ENCODE measurements at regions not wholly inside any gene's neighbourhood (a gene's known extent, or its start where the extent isn't known, plus 50 kb on each side); places are given as distances from the start of the nearest gene placed in this dataset.
A peak's percentile ranks its signal among the peaks of the same experiment; 100 is the strongest.

- DNase-seq: no peak
Measured at GRCh38 chr17:72343911-72344310, 223.1 kb downstream of the SOX9 start.

- DNase-seq: no peak
Measured at GRCh38 chr17:72344613-72345012, 223.8 kb downstream of the SOX9 start.

- no peak for DNase-seq
Measured at GRCh38 chr17:72345088-72345487, 224.3 kb downstream of the SOX9 start.

DNA sequence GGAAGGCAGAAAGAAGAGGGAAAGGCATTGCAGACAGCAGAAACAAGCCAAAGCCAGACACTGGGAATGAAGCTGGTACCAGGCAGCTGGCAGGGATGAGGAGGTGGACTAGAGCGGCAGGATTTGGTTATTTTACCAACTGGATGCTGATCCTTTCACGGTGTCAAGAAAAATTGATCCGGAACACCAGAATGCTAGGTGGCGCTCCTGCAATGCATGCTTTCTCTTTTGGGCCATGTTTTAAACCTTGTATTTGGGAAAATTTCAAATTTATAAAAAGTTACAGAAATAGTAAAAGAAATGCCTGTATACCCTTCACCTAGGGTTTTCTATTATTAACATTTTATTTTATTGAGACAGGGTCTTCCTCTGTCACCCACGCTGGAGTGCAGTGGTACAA lies 224.7 kb downstream of the SOX9 start:
- no peak for DNase-seq

DNA sequence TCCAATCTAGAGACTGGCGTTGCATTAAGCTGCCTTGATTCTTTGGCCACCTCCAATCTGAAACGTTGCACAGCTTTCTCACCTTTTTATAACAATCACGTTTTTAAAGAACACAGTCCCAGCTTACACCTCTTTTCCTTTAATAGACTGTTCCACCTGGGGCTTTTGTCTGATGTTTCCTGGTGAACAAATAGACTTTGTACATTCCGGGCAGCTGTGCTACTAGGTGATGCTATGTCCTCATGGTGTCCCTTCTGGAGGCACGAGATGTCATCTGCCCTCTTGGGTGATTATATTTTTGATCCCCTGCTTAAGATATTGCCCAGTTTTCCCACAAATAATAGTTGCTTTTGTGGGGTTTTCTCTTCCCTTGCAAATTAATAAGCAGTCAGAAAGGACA lies 225.5 kb downstream of the SOX9 start:
- no peak for DNase-seq

DNA sequence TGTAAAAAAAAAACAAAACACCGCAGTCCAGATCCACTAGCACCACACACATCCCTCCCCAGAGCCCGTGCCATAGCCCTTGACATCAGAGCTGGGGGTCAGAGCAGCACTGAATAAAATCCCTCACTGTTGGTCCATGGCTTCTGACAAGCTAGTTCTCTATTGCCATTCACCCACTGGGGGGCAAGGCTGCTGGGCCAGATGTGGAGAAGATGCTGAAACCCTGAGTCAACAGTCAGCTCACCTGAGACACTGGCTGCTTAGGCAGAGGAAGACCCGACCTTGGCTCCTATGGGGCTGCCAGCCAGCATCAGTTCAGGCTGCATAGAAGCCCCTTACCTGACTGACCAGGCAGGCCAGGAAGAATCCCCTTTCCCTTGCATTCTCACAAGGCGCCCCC lies 228.2 kb downstream of the SOX9 start:
- no peak for DNase-seq

DNA sequence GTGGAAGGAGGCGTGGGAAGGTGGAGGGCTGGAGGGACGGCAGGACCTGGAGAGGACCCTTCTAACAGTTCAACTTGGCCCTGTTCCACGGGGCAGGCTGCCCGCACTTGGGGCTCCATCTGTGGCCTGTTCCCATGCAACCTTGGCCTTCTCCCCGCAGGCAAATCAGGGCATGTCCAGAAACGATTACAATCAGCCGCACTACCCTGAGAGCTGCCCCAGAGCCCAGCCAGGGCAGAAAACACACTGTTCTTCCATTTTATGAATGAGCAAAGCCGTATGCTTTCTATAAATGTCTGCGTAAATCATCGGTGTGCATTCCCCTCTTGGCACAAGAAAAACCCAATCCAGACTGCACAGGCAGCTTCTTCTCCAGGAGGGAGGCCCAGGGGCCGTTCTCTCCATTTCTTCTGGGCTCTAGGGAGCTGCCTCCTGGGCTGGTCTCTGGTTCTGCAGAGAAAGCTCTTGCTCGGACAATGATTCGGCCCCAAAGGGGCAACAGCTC lies 228.7 kb downstream of the SOX9 start:
- no peak for DNase-seq

- DNase-seq: no peak
Measured at GRCh38 chr17:72350073-72350472, 229.3 kb downstream of the SOX9 start.

DNA sequence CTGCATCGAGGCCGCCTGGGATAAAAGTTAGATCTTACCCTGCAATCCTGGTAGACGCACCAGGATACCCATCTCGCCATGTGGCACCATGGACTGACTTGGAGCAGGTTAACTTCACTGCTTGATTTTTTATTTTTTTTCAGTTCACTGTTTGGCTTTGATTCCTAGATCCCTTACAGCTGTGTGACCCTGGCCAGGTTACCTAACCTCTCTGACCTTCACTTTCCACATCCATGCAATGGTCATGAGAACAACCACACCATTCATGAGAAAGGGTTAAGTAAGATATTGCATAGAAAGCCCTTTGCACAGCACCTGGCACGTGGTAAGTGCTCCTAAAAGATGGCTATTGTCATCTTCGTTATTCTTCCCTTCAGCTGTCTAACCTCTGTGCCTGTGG lies 230.5 kb downstream of the SOX9 start:
- no peak for DNase-seq

- no peak for DNase-seq
Measured at GRCh38 chr17:72351884-72352346, 231.1 kb downstream of the SOX9 start.

GRCh38 chr17:72353502-72353901 lies 232.7 kb downstream of the SOX9 start:
- DNase-seq: no peak

DNA sequence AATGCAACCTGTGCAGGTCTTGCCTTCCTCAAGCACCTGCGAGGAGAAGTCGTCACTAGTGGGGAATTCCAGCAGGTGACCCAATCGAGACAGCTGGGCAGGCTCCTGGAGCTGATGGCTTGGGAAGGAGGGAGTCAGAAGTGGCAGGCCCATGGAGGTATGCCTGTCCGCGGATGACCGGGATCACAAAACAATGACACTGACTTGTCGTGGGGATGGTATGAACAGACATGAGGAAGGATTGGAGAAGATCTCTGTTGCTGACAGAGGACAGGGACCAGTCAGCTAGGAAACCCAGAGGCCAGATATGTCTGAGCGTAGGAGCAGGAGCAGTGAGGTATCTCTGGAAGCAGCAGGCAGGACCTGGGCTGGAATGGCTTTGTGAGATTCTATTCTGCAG lies 233.3 kb downstream of the SOX9 start:
- no peak for DNase-seq

- no peak for DNase-seq
Measured at GRCh38 chr17:72357764-72358365, 237.0 kb downstream of the SOX9 start.

DNA sequence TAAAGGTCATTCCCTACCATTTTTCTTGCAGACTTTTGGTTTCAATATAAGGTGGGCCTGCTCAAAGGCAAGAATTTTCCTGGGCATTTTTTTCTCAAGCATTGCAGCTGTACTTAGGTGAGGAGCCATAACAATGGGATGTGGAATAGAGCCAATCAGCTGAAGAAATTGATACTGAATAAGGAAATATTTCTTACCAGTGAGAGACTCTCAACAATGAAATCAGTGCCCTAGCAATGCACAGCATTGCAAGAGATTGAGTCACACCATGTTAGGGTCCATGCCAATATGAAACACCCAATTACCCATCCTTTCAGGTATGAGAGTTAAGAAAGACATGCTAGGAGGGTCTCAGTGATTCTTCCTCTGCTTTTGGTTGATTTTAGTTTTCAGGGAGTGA lies 237.6 kb downstream of the SOX9 start:
- DNase-seq: peak; percentile 80

DNA sequence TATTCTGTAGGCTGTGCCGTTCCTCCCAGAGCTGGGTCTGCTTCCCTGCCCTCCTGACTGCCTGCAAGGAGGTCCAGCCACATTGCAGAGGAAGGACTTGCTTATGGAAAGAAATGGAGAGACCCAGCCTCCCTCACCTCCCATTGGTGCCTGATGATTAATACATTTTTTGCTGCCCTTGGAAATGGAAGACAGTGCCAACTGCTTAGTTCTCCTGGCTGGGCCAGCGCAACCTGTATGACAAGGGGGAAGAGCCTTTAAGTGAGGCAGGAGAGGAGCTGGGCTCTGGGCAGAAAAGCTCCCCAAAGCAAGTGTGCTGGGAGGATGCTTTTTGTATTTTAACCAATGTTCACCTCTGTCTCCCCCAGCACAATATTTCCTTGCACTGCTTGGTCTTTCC lies 238.5 kb downstream of the SOX9 start:
- no peak for DNase-seq

- no peak for DNase-seq
Measured at GRCh38 chr17:72359811-72360210, 239.0 kb downstream of the SOX9 start.

DNA sequence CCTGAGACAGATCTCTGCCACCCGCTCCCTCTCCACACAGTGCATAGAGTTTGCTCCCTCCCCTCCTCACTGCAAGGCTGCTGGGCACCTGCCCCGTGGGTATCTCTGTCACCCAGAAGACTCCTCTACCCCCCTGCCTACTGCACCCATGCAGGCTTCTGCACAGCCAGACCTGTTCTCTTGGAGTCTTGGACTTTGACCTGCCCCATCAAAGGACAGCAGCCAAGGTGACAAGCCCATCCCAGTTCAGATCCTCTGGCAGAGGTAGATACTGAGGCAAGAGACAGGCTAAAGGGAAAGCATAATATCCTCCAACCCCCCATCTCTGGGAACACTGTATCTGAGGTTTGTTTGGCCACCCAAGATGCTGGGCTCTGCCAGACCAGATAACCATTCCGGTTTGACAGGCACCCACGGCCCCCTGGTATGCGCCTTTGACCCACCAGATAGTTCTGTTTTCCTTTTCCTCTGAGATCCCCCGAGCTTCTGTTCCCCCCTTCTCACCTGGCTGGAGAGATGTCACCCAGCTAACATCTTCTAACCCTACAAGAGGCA lies 239.6 kb downstream of the SOX9 start:
- DNase-seq: no peak

GRCh38 chr17:72361892-72362291 lies 241.1 kb downstream of the SOX9 start:
- DNase-seq: no peak

DNA sequence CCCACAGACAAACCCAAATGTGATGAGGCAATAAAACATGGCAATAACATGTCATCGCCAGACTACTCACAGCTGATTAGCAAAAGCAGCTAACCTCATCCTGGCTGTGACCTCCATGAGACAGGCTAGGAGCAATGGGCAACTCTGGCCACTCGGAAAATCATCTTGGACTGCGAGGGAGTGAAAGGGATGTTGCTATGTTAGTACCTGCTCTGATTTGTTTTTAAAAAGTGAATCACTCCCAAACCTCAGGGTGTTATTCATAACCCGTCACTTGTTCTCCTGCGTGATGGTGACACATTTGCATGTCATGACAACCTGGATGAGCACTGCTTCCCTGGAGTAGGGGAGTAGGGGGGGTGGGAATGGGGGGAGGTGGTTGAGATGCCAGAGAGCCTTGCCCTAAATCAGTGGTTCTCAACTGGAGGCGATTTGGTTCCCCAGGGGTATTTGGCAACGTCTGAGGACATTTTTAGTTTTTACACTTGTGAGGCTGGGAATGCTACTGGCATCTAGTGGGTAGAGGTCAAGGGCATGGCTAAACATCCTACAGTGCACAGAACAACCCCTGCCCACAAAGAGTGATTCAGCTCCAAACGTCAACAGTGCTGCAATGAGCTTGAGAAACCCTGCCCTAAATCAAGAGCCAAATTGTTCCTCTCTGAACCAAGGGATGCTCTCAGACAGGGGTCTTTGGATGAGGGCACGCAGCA lies 241.7 kb downstream of the SOX9 start:
- DNase-seq: peak; percentile 70

DNA sequence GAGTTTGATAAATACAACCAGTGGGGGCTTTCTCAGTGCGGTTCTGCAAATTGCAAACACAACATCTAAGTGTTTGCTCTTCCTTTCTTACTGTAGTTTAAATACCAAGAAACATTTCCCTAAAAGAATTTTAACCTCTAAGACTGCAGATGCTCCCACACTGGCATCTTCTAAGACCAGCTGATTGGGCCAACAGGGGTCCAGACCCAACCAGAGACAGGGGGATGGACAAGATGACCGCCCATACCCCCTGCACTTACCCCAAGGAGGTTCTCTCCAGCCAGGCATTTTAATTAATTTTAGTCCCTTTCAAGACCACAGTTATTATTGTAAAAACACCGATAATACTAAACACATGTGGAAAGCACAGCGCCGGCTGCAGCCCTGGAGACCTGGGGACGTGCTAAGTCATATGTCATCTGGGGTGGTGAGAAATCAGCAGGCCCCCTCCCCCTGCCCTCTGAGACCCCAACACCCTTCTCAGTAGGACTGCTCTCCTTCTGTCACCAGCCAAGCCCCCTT lies 242.3 kb downstream of the SOX9 start:
- DNase-seq: peak; percentile 67

- peak; percentile 71 for DNase-seq
Measured at GRCh38 chr17:72365857-72366414, 245.1 kb downstream of the SOX9 start.

GRCh38 chr17:72366626-72367025 lies 245.8 kb downstream of the SOX9 start:
- no peak for DNase-seq

DNA sequence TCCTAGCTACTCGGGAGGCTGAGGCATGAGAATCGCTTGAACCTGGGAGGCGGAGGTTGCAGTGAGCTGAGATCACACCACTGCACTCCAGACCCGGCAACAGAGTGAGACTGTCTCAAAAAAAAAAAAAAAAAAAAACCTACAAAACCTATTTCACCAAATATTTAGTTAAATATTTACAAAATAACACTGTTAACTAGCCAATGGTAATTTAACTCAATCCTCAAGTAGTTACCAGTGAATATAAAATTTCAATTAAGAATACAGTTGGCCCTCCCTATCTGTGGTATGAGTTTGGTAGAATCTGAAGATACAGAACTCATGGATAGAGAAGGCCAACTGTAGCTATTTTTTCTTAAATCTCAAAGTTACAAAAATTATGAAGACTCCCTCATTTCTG lies 247.4 kb downstream of the SOX9 start:
- DNase-seq: no peak

GRCh38 chr17:72369366-72369765 lies 248.5 kb downstream of the SOX9 start:
- DNase-seq: no peak

Data from fibroblast of skin of scalp (primary cell).